GM19452 (cell line): ENCODE measurements at regions not wholly inside any gene's neighbourhood (a gene's known extent, or its start where the extent isn't known, plus 50 kb on each side); places are given as distances from the start of the nearest gene placed in this dataset.
"Not testable (repeated sequence)": the region's sequence is repeated elsewhere in the genome, so short reads cannot be mapped to it uniquely, and the experiment has no call there.

ENCODE experiments used
- ATAC-seq: cut with Tn5 transposase; IDR thresholded peaks from one replicate; pipeline ENCODE4 v1.9.1; 2021; ENCODE audit not compliant: unreplicated experiment

DNA sequence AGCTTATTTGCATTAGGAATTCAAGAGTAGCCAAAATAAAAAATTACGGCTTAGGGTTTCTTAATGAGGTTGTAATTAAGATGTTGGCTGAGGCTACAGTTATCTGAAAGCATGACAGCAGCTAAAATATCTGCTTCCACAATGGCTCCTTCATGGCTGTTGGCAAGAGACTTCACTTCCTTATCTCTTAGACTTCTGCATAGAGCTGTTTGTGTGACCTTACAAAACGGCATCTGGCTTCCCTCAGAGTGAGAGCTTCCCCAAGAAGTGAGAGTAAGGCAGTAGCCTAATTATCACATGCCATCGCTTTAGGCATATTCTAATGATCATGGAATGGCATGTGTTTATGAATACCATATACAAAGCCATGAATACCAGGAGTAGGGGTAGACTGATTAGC, 57.6 kb downstream of the CCDC59 start:
- ATAC-seq: no peak

DNA sequence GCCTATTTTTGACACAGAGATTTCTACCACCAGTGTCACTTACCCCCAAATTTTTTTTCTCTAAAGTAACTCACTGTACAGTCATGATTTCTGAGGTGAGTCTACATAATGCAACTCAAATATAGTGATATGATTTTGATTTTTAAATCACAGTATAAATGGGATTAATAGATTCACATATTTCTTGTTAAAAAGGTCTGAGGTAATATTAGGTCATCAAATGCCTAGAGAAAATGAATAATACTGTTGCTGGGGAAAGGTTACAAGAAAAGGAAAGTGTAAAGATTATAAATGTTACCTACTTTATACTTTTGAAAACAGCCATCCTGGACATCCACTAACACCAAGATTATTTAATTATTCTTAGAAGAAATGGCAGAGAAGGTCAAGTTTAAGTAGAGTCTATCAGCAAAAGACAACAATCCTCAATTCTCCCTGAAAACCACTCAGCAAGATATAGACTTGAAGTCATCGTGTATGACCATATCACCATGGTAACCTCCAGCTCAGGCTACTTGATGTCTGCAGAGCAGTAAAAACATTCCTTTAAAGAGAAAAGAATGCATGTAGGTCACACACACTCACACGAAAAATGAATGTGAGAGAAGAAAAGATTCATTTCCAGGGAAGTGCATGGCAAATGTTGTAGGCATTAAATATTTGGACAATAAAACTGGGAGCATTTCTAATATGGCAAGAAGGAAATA, 58.7 kb downstream of the CCDC59 start:
- ATAC-seq: no peak

DNA sequence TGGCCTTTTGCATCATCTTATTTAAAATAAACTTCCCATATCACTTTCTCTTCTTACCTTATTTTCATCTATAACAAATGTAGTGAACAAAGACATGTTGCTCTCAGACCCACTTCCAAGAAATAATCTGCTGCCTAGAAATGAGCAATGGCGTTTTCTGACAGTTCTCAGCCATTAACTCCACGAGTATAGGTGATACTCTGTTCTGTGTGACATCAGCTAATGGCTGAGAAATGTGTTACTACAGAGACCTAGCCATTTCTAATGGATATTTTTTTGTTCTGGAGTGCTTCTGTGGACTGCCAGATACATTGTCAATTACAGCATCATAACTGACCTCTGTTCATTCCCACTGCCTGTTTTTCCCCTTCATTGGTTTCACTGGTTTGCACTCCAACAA, 67.8 kb downstream of the CCDC59 start:
- ATAC-seq: no peak

DNA sequence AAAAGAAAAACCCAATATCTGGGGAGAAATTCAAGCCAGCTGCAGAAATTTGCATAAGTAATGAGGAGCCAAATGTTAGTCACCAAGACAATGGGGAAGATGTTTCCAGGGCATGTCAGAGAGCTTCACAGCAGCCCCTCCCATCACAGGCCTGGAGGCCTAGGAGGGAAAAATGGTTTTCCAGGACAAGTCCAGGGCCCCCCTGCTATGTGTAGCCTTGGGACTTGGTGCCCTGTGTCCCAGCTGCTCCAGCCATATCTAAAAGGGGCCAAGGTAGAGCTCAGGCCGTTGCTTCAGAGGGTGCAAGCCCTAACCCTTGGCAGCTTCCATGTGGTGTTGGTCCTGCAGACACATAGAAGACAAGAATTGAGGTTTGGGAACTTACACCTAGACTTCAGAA, 76.9 kb downstream of the CCDC59 start:
- ATAC-seq: not testable (repeated sequence)

DNA sequence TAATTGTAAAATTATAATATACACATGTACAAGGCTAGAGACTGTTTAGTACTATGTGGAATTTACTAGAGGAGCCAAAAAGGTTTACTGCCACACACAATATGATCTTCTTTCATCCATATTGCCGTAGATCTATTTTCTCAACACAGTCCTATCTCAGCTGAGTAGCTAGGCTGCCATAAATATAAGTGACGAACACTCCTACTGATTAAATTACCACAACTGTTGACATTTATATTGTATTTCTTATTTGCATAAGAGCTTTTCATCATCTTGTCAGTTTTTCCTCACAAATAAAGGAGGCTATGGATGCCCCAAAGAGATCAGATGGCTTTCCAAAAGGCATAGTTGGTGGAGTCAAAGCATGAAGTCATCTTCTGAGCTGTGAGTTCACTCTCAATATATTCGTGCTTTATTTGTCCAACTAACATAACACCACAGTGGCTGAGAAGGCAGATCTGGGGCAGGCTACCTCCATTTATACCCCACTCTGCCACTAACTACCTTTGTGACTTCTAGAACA, 78.6 kb downstream of the CCDC59 start:
- ATAC-seq: no peak

DNA sequence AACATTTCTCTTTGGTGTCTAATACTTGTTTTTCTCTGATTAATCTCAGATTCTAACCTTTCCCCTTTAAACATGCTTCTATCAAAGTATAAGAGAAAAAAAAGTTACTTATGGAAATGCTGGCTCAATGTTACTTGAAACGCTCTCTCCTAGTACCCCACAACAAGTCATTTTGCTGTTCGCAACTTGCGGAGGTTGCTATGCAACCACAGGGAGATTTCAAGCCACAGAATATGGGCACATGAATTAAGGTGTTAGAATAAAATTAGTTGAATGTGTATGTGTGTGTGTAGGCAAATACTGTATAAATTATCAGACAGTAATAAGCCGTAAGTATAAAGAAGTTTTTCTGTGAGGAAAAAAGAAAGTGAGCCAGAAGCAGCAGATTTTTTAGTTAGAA, 80.6 kb downstream of the CCDC59 start:
- no peak for ATAC-seq

DNA sequence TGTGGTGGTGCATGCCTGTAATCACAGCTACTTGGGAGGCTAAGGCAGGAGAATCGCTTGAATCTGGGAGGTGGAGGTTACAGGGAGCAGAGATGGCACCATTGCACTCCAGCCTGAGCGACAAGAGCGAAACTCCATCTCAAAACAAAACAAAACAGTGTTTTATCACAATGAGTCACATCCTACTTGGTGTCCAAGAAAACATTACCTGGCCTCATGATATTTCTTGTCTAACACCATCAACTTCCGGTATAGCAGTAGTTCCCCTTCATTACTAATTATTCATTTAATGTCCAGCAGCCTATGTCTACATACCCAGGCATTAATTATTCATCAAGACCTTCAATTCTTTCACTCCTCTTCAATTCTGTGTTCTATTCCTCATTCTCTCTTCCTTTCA, 115.5 kb downstream of the CCDC59 start:
- no peak for ATAC-seq

DNA sequence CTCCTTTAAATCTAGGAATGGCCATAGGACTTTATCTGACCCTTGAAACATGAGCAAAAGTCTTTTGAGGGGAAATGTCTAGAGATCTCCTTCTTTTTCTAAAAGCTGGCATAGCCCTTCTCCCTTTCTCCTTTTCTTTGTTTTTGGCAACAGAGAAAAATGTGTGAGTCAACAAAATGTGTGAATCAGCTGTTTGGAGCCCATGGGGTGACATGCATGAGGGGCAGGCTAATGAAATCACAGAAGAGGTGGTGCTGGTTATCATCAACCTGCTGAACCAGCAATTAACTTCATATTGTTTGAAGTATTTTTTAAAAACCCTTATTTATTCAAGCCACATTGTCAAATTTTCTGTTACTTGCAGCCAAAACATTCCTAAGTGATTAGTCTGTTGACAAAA, 132.3 kb downstream of the CCDC59 start:
- no peak for ATAC-seq

DNA sequence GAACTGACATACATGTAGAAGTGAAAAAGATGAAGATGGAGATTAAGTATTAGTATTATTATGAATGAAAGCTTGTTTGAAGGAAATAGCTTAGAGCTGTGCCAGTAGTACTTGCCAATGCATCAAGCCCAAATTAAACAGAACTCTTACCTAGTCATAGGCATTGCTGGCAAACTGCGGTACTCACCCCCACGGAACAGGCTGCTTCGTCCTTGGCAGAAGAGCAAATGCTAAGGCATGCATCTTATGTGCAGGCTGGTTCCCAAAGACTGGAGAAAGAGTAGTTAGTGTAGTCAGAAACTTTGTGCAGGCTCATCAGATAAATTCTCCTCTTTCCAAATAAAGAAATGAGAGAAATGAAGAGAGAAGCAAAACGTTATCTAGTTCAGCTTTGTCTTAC, 134.8 kb downstream of the CCDC59 start:
- ATAC-seq: no peak

DNA sequence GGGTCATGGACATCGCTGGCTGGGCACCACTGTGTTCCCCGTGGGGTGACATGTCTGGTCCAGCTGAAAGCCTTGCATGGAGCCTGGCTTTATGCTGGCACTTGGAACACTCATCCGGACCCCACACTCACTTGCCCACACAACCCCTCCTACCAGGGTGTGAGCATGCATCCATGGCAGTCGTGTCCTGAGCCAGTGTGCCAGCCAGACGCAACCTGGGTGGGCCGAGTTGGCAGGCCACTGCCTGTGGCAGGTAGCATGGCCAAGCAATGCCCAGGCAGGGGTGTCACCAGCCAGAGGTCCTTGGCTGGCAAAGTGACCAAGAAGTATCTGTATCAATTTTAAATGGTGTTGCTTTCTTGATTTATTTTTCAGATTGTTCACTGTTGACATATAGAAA, 141.7 kb downstream of the CCDC59 start:
- ATAC-seq: no peak

DNA sequence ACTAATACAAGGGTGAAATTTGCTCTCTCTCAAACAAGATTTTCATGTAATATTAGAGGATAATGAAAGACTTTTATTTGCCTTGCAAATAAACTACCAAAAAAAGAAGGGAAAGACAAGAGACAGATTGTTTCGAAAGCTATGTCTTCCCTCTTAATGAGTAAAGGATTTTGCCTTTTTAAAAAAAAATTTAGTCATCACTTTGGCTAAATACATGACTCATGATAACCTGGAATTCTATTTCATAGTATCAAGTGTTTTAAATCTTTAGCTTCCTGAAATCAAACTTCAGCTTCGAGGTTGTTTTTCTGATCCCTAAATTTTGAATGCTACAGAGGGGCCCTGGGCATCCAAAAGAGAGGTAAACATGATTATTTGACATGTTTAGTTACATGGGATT, 144.4 kb downstream of the CCDC59 start:
- no peak for ATAC-seq

DNA sequence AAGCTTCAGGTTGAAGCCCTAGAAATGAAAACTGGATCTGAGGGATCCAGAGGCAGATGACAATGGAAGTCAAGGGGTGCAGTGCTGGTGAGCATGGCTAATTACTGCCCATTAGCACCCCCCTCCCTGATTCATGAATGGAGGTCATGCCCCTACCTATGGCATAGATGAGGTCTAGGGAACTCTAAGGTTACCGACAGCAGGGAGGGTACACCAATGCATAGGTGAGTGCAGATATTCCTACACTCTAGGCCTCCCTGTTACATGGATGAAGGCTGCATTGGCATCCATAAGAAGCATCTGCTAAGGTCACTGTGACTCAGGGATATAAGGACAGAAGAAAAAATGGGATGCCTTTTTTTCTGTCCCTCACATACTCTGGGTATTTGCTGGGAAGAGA, 147.3 kb downstream of the CCDC59 start:
- ATAC-seq: no peak

DNA sequence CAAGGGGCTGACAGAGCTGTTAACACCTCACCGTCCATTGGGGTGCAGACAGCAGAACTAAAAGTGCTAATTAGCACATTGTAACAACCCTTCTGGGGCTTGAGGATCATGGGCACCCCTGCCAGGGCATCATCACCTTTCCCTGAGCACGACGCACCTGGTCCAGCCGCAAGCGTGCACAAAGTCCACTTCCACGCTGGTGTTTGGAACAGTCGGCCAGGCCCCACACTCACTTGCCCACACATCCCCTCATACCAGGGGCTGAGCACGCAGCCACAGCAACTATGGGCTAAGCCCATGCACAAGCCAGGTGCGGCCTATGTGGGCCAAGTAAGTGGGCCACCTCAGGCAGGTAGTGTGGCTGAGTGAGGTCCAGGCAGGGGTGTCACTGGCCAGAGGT, 148.7 kb downstream of the CCDC59 start:
- no peak for ATAC-seq

DNA sequence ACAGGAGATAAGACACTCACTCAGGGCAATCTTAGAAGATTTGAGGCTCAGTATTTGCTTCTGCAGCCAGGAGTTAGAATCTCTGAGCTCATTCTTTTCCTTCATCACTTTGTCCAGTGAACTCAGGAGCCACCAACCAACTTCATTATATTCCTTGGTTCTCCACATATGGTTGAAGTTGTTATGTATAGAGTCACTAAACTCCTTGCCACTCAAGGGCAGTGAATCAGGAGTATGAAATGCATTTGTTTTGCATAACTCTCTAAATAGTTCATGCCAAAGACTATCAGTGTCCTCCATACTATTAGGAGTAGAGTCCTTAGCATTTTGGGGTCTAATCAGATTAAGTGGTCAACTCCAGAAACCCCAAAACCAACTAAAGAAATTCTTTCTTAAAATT, 150.6 kb downstream of the CCDC59 start:
- ATAC-seq: no peak

DNA sequence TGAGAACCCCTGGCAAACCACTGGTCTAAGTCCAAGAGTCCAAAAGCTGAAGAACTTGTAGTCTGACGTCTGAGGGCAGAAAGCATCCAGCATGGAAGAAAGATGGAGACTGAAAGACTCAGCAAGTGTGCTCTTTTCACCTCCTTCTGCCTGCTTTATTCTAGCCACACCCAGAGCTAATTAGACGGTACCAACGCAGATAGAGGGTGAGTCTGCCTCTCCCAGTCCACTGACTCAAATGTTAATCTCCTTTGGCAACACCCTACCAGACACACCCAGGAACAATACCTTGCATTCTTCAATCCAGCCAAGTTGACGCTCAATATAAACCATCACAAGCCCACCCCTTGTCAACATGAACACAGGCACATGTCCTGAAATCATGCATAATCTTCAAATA, 155.1 kb downstream of the CCDC59 start:
- ATAC-seq: no peak

DNA sequence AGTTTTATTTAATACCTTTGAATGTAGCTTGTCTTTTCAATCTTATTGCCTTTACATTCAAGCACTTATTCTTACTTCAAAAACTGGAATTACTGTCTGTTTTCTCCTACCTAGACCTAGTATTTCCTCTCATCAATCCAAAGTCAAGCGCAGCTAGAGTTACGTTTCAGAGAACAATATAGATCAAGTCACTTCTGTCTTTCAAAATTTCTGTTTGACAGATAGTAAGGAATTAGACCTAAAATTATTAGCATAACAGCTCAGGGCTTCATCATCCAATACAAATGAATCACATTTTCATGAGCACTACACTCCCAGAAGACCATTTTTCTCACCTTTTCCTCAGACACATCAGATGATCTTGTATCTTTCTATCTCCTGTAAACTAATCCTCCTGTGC, 170.6 kb downstream of the CCDC59 start:
- ATAC-seq: no peak

DNA sequence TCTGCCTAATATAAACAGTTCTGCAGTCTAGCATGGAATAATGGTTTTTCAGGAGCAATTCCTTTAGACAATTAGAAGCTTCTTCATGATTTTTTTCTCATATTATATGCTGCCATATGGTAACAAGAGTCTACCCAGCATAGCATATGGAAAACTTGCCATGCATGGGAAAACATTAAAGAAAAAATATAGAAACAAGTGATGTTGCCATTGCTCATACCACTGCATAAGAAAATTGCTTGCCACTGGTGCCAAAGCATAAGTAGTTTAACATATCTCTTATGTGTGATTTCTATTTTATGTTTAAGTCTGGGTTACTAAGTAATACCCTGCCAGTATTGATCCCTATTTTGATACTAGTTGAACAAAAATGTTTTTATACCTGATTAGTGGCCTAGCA, 171.2 kb downstream of the CCDC59 start:
- no peak for ATAC-seq

DNA sequence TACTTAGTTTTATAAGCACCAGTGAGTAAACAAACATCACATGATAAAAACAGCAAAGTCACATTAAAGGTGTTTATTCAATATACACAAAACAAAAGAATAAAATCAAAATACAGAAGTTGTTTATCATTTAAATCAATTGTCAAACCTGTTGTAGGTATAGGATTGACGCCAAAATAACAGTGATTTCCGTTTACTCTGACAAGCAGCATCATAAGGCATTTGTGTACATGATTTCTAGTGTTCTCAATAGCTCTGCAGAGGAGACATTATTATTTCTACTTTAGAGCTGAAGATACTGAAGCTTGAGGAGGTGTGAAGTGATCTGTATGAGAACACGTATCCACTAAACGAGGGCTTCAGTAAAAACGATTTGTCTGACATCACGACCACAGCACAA, 171.9 kb downstream of the CCDC59 start:
- ATAC-seq: no peak

DNA sequence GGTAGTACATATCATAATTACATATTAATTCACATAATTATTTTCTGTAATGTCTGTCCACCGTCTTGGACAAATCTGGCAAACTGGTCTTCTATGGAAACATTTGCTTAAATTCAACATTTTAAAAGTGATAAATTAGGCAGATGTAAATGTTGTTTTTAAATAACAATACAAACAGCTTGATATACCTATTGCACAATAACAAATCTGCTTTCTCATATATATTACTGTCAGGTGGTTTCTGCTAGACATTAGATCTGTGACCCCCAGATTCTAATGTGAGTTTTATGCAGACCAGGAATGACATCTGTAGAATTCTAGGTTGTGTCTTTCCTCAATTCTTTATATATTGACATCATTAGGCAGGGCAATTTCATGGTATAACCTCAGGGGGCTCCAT, 173.3 kb downstream of the CCDC59 start:
- no peak for ATAC-seq

DNA sequence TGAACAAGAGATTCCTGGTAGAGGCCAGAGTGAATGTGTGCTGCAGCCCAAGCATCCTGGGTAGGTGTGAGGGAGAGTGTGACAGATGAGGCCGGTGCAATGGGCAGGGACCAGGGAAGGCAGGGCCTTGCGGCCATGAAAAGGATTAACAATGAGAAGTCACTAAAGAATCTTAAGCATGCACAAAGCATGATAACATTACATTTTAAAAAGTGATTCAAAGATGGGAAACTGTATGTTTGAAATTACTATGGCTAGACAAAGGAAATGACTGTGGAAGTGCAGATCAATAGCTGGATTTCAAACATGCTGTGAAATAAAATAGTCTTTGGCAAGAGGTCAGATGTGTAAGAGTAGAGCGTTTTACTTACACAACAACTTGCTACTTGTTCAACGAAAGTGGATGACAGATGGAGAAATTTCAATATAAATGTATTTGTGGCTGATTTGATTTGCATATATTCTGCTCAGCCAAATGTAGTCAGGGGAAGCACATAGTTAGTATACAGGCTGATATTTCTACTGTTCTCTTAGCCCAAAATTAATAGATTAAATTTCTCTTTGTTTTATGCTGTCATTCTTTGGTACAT, 175.5 kb downstream of the CCDC59 start:
- ATAC-seq: no peak

DNA sequence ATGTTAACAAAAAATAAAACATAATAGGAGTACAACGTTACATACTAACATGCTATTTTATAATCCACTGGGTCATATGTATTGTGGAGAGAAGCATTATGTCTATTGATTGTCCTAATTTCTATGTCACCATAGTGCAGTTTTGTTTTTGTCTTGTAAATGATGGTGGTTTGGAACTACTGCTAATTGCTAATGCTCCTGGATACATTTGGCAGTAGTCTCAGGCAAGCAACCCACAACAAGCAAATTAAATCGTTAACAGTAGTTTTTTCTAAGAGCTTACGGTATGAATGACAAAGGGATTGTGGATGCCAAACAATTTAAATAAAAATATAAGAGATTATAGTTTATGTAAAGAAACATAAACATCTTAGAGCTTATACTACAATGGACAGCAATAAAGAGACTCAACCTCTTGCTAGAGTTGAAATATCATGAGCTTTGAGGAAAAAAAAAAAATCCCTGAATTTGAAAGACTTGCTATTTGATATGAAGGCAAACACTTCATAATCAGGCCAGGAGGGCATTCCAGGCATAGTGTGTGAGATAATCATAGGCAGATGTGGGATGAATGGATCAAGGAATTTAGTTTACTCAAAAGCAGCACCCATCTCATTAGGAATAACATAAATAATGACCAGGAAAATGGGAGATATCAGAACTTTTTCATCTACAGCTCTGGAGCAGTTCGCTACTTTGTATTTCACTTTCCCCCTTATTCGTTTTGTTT, 181.3 kb downstream of the CCDC59 start:
- no peak for ATAC-seq

DNA sequence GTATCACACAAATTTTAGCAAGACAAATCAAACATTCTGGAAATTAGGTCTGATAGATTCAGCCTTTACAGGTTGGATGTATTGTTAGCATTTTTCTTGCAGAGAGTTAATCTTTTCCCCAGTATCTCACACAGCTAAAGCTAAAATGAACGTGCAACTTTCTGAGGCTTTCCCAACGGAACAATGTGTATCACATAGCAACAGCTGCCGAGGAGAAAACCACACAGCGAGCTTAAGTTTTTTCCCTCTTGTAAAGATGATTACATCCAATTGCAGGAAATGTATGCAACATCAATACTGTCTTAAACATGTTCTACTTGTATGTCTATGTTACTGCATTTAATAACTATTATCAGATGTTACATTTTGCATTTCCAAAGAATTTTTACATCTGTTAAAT, 182.2 kb downstream of the CCDC59 start:
- ATAC-seq: no peak
